ENCODE measurements at regions not wholly inside any gene's neighbourhood (a gene's known extent, or its start where the extent isn't known, plus 50 kb on each side); places are given as distances from the start of the nearest gene placed in this dataset.

GRCh38 chr6:100118301-100118700 is 124.3 kb upstream of the MCHR2 start:
- no peak overlapping the region for H3K27ac ChIP-seq (replicated peaks in 1 of 4)
- intact Hi-C loops (cut with DNase I): loop anchor here (5.0 kb wide), 2 partner anchors 364 to 544 kb away; no protein-coding TSS in a partner anchor
- H3K27me3 ChIP-seq: peaks cover 0 to under 1% (median 0%) of the 10 kb centered on the region in 4 donors
- no peak overlapping the region for H3K4me3 ChIP-seq
- no peak for DNase-seq (ENCODE audit: extremely low spot score)
- no peaks in the 10 kb centered on the region for H3K4me1 ChIP-seq
- no peaks in the 10 kb centered on the region for H3K36me3 ChIP-seq
- no peak for TF ChIP-seq POLR2A (IDR thresholded peaks at IDR 0.05; ENCODE audit: low read depth)
- TF ChIP-seq EP300 (IDR thresholded peaks at IDR 0.05): no peak
- TF ChIP-seq POLR2AphosphoS5 (IDR thresholded peaks at IDR 0.05): no peak
- TF ChIP-seq CTCF (IDR thresholded peaks at IDR 0.05): no peak
- 84% methylated on average over 2 of the region's 2 CpGs for WGBS
- no peaks in the 10 kb centered on the region for H3K9me3 ChIP-seq

GRCh38 chr6:100117680-100118079 is 123.7 kb upstream of the MCHR2 start:
- TF ChIP-seq POLR2AphosphoS5 (IDR thresholded peaks at IDR 0.05) (no peak), EP300 (IDR thresholded peaks at IDR 0.05) (no peak), POLR2A (IDR thresholded peaks at IDR 0.05; ENCODE audit: low read depth) (no peak), CTCF (IDR thresholded peaks at IDR 0.05) (no peak)
- H3K4me1 ChIP-seq: no peaks in the 10 kb centered on the region
- no peak overlapping the region for H3K27ac ChIP-seq (replicated peaks in 1 of 4)
- H3K9me3 ChIP-seq: no peaks in the 10 kb centered on the region
- H3K36me3 ChIP-seq: no peaks in the 10 kb centered on the region
- H3K4me3 ChIP-seq: no peak overlapping the region
- H3K27me3 ChIP-seq: no peaks in the 10 kb centered on the region
- 86% methylated on average over 5 of the region's 5 CpGs for WGBS
- no peak for DNase-seq (ENCODE audit: extremely low spot score)
- intact Hi-C loops (cut with DNase I): loop anchor here (5.0 kb wide), 2 partner anchors 365 to 545 kb away; no protein-coding TSS in a partner anchor

- H3K4me3 ChIP-seq: no peak overlapping the region
- H3K9me3 ChIP-seq: no peaks in the 10 kb centered on the region
- H3K27me3 ChIP-seq: no peaks in the 10 kb centered on the region
- 19% methylated on average over 4 of the region's 4 CpGs for WGBS
- no peak overlapping the region for H3K27ac ChIP-seq (replicated peaks in 1 of 4)
- peak; percentile 44 to 58 (median 55) for TF ChIP-seq CTCF (IDR thresholded peaks at IDR 0.05)
- TF ChIP-seq POLR2A (IDR thresholded peaks at IDR 0.05; ENCODE audit: low read depth): no peak
- no peak for DNase-seq (ENCODE audit: extremely low spot score)
- intact Hi-C loops (cut with DNase I): loop anchor here (5.0 kb wide), 2 partner anchors 366 to 546 kb away; no protein-coding TSS in a partner anchor
- H3K36me3 ChIP-seq: no peaks in the 10 kb centered on the region
- no peaks in the 10 kb centered on the region for H3K4me1 ChIP-seq
These were observed 122.6 kb upstream of the MCHR2 start for GRCh38 chr6:100116411-100117194.

GRCh38 chr6:100115407-100116101 is 121.5 kb upstream of the MCHR2 start:
- H3K9me3 ChIP-seq: no peaks in the 10 kb centered on the region
- intact Hi-C loops (cut with DNase I): loop anchor here (5.0 kb wide), 2 partner anchors 367 to 547 kb away; no protein-coding TSS in a partner anchor
- H3K36me3 ChIP-seq: no peaks in the 10 kb centered on the region
- no peak overlapping the region for H3K27ac ChIP-seq (replicated peaks in 1 of 4)
- TF ChIP-seq EP300 (IDR thresholded peaks at IDR 0.05) (no peak), POLR2AphosphoS5 (IDR thresholded peaks at IDR 0.05) (no peak), POLR2A (IDR thresholded peaks at IDR 0.05; ENCODE audit: low read depth) (no peak), CTCF (IDR thresholded peaks at IDR 0.05) (no peak)
- H3K4me3 ChIP-seq: no peak overlapping the region
- DNase-seq (ENCODE audit: extremely low spot score): no peak
- WGBS: 70% methylated on average over 1 of the region's 1 CpG
- H3K27me3 ChIP-seq: no peaks in the 10 kb centered on the region
- H3K4me1 ChIP-seq: no peaks in the 10 kb centered on the region

Measured in esophagus muscularis mucosa (tissue), 4 donors.